ENCODE measurements at regions not wholly inside any gene's neighbourhood (a gene's known extent, or its start where the extent isn't known, plus 50 kb on each side); places are given as distances from the start of the nearest gene placed in this dataset.

DNA sequence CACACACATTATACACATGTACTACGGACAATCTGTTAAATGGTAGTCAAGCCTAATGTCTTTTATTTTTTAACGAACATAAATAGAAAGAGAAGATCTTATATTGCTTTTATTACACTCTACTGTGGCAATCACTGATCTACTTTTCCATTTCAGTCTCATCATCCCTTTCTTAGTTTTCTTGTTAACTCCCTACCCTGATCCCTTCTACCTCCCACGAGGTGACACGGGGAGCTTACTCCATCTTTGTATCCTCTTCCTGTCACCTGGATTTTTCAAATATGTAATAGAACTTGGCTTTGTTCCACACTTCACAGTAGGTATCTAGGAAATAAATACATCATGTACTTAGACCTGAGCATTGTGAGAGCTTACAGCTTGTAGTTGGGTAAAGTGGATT, 211.0 kb downstream of the PIK3R1 start:
- TF ChIP-seq, protein P1, sequence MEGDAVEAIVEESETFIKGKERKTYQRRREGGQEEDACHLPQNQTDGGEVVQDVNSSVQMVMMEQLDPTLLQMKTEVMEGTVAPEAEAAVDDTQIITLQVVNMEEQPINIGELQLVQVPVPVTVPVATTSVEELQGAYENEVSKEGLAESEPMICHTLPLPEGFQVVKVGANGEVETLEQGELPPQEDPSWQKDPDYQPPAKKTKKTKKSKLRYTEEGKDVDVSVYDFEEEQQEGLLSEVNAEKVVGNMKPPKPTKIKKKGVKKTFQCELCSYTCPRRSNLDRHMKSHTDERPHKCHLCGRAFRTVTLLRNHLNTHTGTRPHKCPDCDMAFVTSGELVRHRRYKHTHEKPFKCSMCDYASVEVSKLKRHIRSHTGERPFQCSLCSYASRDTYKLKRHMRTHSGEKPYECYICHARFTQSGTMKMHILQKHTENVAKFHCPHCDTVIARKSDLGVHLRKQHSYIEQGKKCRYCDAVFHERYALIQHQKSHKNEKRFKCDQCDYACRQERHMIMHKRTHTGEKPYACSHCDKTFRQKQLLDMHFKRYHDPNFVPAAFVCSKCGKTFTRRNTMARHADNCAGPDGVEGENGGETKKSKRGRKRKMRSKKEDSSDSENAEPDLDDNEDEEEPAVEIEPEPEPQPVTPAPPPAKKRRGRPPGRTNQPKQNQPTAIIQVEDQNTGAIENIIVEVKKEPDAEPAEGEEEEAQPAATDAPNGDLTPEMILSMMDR (IDR thresholded peaks at IDR 0.05), result no peak
- no peak for TF ChIP-seq ZFX (IDR thresholded peaks at IDR 0.05; ENCODE audit: borderline replicate concordance)
